OCI-LY1 (cell line): ENCODE measurements at regions not wholly inside any gene's neighbourhood (a gene's known extent, or its start where the extent isn't known, plus 50 kb on each side); places are given as distances from the start of the nearest gene placed in this dataset.

Experiments
- H2AFZ ChIP-seq: fragments of 200-600 bp; sonication (generic), shearing (Covaris generic); 2 replicates; pipeline ENCODE4 v1.6.0; 2014; ENCODE audit warnings: antibody characterized with exemption, mild to moderate bottlenecking, low read length
- H3F3A ChIP-seq: fragments of 200-600 bp; sonication (generic), shearing (Covaris generic); 2 replicates; pipeline ENCODE4 v1.6.0; 2014; ENCODE audit warnings: mild to moderate bottlenecking, antibody characterized with exemption, low read length, moderate library complexity; ENCODE audit not compliant: insufficient read depth
- H3K27ac ChIP-seq: fragments of 200-600 bp; sonication (generic); 2 replicates; pipeline ENCODE4 v1.5.1; 2014; ENCODE audit warnings: low read length, mixed run types, mild to moderate bottlenecking, low read depth; ENCODE audit not compliant: poor library complexity, severe bottlenecking
- H3K27me3 ChIP-seq: fragments of 200-600 bp; sonication (generic); 2 replicates; pipeline ENCODE4 v1.6.0; 2014; ENCODE audit warnings: antibody characterized with exemption, mild to moderate bottlenecking, low read length, moderate library complexity; ENCODE audit not compliant: insufficient read depth
- H3K36me3 ChIP-seq: fragments of 200-600 bp; sonication (generic); 2 replicates; pipeline ENCODE4 v1.6.1; 2014; ENCODE audit warnings: mild to moderate bottlenecking, antibody characterized with exemption, low read length, moderate library complexity, mixed read lengths; ENCODE audit not compliant: insufficient read depth
- H3K4me1 ChIP-seq: fragments of 200-600 bp; sonication (generic); 2 replicates; pipeline ENCODE4 v1.5.1; 2014; ENCODE audit warnings: mild to moderate bottlenecking, low read length, moderate library complexity; ENCODE audit not compliant: insufficient read depth, severe bottlenecking
- H3K4me2 ChIP-seq: fragments of 200-600 bp; sonication (generic), shearing (Covaris generic); 2 replicates; pipeline ENCODE4 v1.6.1; 2014; ENCODE audit warnings: low read length
- H3K4me3 ChIP-seq: fragments of 200-600 bp; sonication (generic); 2 replicates; pipeline ENCODE4 v1.5.1; 2014; ENCODE audit warnings: low read length, low read depth, mild to moderate bottlenecking, mixed read lengths; ENCODE audit not compliant: poor library complexity, severe bottlenecking
- H3K79me2 ChIP-seq: fragments of 200-600 bp; shearing (Covaris generic); 2 replicates; pipeline ENCODE4 v1.6.1; 2016; ENCODE audit warnings: mixed run types, low read length, mixed read lengths; ENCODE audit not compliant: insufficient read depth
- H3K9ac ChIP-seq: fragments of 200-600 bp; sonication (generic), shearing (Covaris generic); 2 replicates; pipeline ENCODE4 v1.6.1; 2014; ENCODE audit warnings: mild to moderate bottlenecking, low read length, mixed read lengths
- H3K9me2 ChIP-seq: fragments of 200-600 bp; sonication (generic), shearing (Covaris generic); 2 replicates; pipeline ENCODE4 v1.6.1; 2014; ENCODE audit warnings: low read depth, mild to moderate bottlenecking, low read length, mixed read lengths
- H3K9me3 ChIP-seq: fragments of 200-600 bp; shearing (Covaris generic); 2 replicates; pipeline ENCODE4 v1.6.1; 2014; ENCODE audit warnings: low read length, mixed read lengths
- H4K20me1 ChIP-seq: fragments of 200-600 bp; sonication (generic), shearing (Covaris generic); 2 replicates; pipeline ENCODE4 v1.6.0; 2016; ENCODE audit warnings: mild to moderate bottlenecking, low read length; ENCODE audit not compliant: insufficient read depth
- EZH2 ChIP-seq: fragments of 200-600 bp; sonication (generic), shearing (Covaris generic); IDR thresholded peaks from 2 replicates; pipeline ENCODE4 v1.8.0; 2017; ENCODE audit warnings: borderline replicate concordance, mixed run types, mild to moderate bottlenecking, antibody characterized with exemption, low read length, moderate library complexity, mixed read lengths
- TF ChIP-seq, protein P1 (sequence below): fragments of 200-600 bp; sonication (generic), shearing (Covaris generic); IDR thresholded peaks from 2 replicates; pipeline ENCODE4 v1.5.1; 2017; ENCODE audit warnings: mild to moderate bottlenecking, antibody characterized with exemption, low read length, moderate library complexity, mixed read lengths

- no peaks in the 10 kb centered on the region for H3K79me2 ChIP-seq
- H3K27ac ChIP-seq = no peak overlapping the region
- no peak overlapping the region for H2AFZ ChIP-seq
- no peaks in the 10 kb centered on the region for H3F3A ChIP-seq
- TF ChIP-seq EZH2 = no peak
- no peaks in the 10 kb centered on the region for H3K4me1 ChIP-seq
- no peak overlapping the region for H3K4me3 ChIP-seq
- no peaks in the 10 kb centered on the region for H3K36me3 ChIP-seq
- no peak overlapping the region for H3K9ac ChIP-seq
- H3K4me2 ChIP-seq = no peak overlapping the region
- H3K27me3 ChIP-seq = no peaks in the 10 kb centered on the region
- H3K9me3 ChIP-seq = no peaks in the 10 kb centered on the region
- H3K9me2 ChIP-seq = no peaks in the 10 kb centered on the region
- no peaks in the 10 kb centered on the region for H4K20me1 ChIP-seq
Observed at GRCh38 chr2:211251016-211251415, 694.6 kb downstream of the CPS1 start.

DNA sequence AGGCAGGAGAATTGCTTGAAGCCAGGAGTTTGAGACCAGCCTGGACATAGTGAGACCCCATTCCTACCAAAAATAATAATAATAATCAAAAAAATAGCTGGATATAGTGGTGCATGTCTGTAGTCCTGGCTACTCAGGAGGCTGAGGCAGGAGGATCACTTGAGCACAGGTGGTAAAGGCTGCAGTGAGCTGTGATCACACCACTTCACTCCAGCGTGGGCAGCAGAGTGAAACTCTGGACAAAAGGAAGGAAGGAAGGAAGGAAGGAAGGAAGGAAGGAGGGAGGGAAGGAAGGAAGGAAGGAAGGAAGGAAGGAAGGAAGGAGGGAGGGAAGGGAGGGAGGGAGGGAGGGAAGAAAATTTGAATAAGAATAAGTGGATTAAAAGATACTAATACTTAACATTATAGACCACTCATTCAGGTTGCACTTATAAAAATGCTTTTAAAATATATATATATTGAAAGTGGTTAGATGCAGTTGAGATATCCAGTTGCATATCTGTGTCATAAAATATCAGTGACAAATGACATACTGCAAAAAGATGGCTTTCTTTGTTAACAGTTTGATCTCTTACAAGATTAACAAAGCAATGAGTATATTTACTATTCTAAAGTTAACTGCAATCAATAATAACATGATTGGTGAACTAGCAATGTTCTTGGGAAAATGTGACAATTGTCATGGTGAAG is 702.4 kb downstream of the CPS1 start:
- Histone ChIP-seq H3F3A (no peaks in the 10 kb centered on the region), H3K4me2 (no peak overlapping the region), H3K9me3 (no peaks in the 10 kb centered on the region), H3K9me2 (no peaks in the 10 kb centered on the region), H3K4me1 (peaks cover 5% of the 10 kb centered on the region), H3K36me3 (no peaks in the 10 kb centered on the region), H3K79me2 (no peaks in the 10 kb centered on the region), H2AFZ (no peak overlapping the region), H3K27ac (no peak overlapping the region), H3K27me3 (no peaks in the 10 kb centered on the region), H3K4me3 (no peak overlapping the region), H3K9ac (no peak overlapping the region), H4K20me1 (no peaks in the 10 kb centered on the region)
- no peak for TF ChIP-seq EZH2
- TF ChIP-seq, protein P1, sequence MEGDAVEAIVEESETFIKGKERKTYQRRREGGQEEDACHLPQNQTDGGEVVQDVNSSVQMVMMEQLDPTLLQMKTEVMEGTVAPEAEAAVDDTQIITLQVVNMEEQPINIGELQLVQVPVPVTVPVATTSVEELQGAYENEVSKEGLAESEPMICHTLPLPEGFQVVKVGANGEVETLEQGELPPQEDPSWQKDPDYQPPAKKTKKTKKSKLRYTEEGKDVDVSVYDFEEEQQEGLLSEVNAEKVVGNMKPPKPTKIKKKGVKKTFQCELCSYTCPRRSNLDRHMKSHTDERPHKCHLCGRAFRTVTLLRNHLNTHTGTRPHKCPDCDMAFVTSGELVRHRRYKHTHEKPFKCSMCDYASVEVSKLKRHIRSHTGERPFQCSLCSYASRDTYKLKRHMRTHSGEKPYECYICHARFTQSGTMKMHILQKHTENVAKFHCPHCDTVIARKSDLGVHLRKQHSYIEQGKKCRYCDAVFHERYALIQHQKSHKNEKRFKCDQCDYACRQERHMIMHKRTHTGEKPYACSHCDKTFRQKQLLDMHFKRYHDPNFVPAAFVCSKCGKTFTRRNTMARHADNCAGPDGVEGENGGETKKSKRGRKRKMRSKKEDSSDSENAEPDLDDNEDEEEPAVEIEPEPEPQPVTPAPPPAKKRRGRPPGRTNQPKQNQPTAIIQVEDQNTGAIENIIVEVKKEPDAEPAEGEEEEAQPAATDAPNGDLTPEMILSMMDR = no peak

GRCh38 chr2:211259831-211260476 is 703.6 kb downstream of the CPS1 start:
- H2AFZ ChIP-seq = no peak overlapping the region
- no peaks in the 10 kb centered on the region for H4K20me1 ChIP-seq
- H3K36me3 ChIP-seq = no peaks in the 10 kb centered on the region
- TF ChIP-seq EZH2 = no peak
- TF ChIP-seq, protein P1 = no peak
- H3K79me2 ChIP-seq = no peaks in the 10 kb centered on the region
- no peaks in the 10 kb centered on the region for H3F3A ChIP-seq
- peaks cover 5% of the 10 kb centered on the region for H3K4me1 ChIP-seq
- no peak overlapping the region for H3K4me2 ChIP-seq
- H3K9me3 ChIP-seq = no peaks in the 10 kb centered on the region
- H3K9ac ChIP-seq = no peak overlapping the region
- no peaks in the 10 kb centered on the region for H3K9me2 ChIP-seq
- H3K27ac ChIP-seq = no peak overlapping the region
- H3K4me3 ChIP-seq = no peak overlapping the region
- no peaks in the 10 kb centered on the region for H3K27me3 ChIP-seq

DNA sequence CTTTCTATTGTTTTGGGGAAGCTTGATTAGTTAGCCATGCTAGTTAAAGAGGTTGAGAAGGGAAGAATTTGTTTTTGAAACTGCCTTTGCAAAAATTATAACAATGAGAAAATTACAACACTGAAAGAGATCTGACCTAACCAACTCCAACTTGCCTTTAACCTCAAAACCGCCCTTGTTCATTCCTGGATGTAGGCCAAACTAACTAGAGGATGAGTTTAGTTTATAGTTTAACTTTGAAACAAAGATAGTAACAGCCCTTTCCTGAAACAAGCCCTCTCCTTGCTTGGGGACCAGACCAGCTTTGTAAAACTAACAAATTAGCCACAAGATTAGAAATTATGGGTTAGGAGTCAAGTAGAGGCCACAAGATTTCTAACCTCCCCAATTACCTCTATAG is 713.9 kb downstream of the CPS1 start:
- no peaks in the 10 kb centered on the region for H3K79me2 ChIP-seq
- H3K9me2 ChIP-seq = no peaks in the 10 kb centered on the region
- no peaks in the 10 kb centered on the region for H4K20me1 ChIP-seq
- no peaks in the 10 kb centered on the region for H3K36me3 ChIP-seq
- H3K4me3 ChIP-seq = no peak overlapping the region
- TF ChIP-seq, protein P1 = no peak
- no peak for TF ChIP-seq EZH2
- no peak overlapping the region for H3K9ac ChIP-seq
- H3K9me3 ChIP-seq = no peaks in the 10 kb centered on the region
- no peaks in the 10 kb centered on the region for H3F3A ChIP-seq
- no peaks in the 10 kb centered on the region for H3K4me1 ChIP-seq
- H2AFZ ChIP-seq = no peak overlapping the region
- no peak overlapping the region for H3K4me2 ChIP-seq
- no peak overlapping the region for H3K27ac ChIP-seq
- H3K27me3 ChIP-seq = no peaks in the 10 kb centered on the region
